GM12878 (cell line): ENCODE measurements at regions not wholly inside any gene's neighbourhood (a gene's known extent, or its start where the extent isn't known, plus 50 kb on each side); places are given as distances from the start of the nearest gene placed in this dataset.

Source experiments
- ETV6 ChIP-seq, 2 experiments: fragments of 450-650 bp in 1 of 2; IDR thresholded peaks in 1 of 2; conservative IDR thresholded peaks in 1 of 2; 2 replicates each; pipeline ENCODE4 v1.6.1; 2014; ENCODE audit warnings: antibody characterized with exemption in 1 of 2, borderline replicate concordance in 1 of 2, low read depth in 1 of 2, mild to moderate bottlenecking in 1 of 2, moderate library complexity in 1 of 2
- MLLT1 ChIP-seq: fragments of 450-650 bp; IDR thresholded peaks from 2 replicates; pipeline ENCODE4 v1.6.1; 2016; ENCODE audit warnings: mild to moderate bottlenecking
- RAD51 ChIP-seq: fragments of 450-650 bp; IDR thresholded peaks from 2 replicates; pipeline ENCODE4 v1.6.1; 2016; ENCODE audit warnings: moderate library complexity, mild to moderate bottlenecking, inconsistent platforms
- YY1 ChIP-seq: IDR thresholded peaks from 2 replicates; pipeline ENCODE4 v1.6.1; 2011; ENCODE audit warnings: low read depth, mild to moderate bottlenecking, low read length
- TF ChIP-seq, protein P1 (sequence below): fragments of 450-650 bp; formaldehyde crosslinking; IDR thresholded peaks from 2 replicates; pipeline ENCODE4 v1.4.0; 2020; ENCODE audit warnings: mild to moderate bottlenecking, moderate library complexity
- TF ChIP-seq, protein P2 (sequence below): fragments of 450-650 bp; IDR thresholded peaks from 2 replicates; pipeline ENCODE4 v1.6.1; 2018; ENCODE audit warnings: mild to moderate bottlenecking, low read depth, moderate library complexity; ENCODE audit not compliant: partially characterized antibody

GRCh38 chr14:71557351-71557750, 374.9 kb upstream of the RGS6 start (continued):
- TF ChIP-seq, protein P1, sequence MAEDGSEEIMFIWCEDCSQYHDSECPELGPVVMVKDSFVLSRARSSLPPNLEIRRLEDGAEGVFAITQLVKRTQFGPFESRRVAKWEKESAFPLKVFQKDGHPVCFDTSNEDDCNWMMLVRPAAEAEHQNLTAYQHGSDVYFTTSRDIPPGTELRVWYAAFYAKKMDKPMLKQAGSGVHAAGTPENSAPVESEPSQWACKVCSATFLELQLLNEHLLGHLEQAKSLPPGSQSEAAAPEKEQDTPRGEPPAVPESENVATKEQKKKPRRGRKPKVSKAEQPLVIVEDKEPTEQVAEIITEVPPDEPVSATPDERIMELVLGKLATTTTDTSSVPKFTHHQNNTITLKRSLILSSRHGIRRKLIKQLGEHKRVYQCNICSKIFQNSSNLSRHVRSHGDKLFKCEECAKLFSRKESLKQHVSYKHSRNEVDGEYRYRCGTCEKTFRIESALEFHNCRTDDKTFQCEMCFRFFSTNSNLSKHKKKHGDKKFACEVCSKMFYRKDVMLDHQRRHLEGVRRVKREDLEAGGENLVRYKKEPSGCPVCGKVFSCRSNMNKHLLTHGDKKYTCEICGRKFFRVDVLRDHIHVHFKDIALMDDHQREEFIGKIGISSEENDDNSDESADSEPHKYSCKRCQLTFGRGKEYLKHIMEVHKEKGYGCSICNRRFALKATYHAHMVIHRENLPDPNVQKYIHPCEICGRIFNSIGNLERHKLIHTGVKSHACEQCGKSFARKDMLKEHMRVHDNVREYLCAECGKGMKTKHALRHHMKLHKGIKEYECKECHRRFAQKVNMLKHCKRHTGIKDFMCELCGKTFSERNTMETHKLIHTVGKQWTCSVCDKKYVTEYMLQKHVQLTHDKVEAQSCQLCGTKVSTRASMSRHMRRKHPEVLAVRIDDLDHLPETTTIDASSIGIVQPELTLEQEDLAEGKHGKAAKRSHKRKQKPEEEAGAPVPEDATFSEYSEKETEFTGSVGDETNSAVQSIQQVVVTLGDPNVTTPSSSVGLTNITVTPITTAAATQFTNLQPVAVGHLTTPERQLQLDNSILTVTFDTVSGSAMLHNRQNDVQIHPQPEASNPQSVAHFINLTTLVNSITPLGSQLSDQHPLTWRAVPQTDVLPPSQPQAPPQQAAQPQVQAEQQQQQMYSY (CRISPR knock-in tag), result no peak
- no peak for TF ChIP-seq ETV6 (conservative IDR thresholded peaks at IDR 0.05 in 1 of 2, IDR thresholded peaks at IDR 0.05 in 1 of 2; ENCODE audit: borderline replicate concordance in 1 of 2, low read depth in 1 of 2)
- TF ChIP-seq RAD51, result no peak
- TF ChIP-seq, protein P2, sequence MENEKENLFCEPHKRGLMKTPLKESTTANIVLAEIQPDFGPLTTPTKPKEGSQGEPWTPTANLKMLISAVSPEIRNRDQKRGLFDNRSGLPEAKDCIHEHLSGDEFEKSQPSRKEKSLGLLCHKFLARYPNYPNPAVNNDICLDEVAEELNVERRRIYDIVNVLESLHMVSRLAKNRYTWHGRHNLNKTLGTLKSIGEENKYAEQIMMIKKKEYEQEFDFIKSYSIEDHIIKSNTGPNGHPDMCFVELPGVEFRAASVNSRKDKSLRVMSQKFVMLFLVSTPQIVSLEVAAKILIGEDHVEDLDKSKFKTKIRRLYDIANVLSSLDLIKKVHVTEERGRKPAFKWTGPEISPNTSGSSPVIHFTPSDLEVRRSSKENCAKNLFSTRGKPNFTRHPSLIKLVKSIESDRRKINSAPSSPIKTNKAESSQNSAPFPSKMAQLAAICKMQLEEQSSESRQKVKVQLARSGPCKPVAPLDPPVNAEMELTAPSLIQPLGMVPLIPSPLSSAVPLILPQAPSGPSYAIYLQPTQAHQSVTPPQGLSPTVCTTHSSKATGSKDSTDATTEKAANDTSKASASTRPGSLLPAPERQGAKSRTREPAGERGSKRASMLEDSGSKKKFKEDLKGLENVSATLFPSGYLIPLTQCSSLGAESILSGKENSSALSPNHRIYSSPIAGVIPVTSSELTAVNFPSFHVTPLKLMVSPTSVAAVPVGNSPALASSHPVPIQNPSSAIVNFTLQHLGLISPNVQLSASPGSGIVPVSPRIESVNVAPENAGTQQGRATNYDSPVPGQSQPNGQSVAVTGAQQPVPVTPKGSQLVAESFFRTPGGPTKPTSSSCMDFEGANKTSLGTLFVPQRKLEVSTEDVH, result no peak
- TF ChIP-seq MLLT1, result no peak
- no peak for TF ChIP-seq YY1
